GM12891 (cell line): ENCODE measurements at regions not wholly inside any gene's neighbourhood (a gene's known extent, or its start where the extent isn't known, plus 50 kb on each side); places are given as distances from the start of the nearest gene placed in this dataset.

Experiments
- POLR2A ChIP-seq: IDR thresholded peaks from 2 replicates; pipeline ENCODE4 v1.6.1; 2011; ENCODE audit warnings: low read depth, low read length, control low read depth
- POLR2AphosphoS5 ChIP-seq: IDR thresholded peaks from 2 replicates; pipeline ENCODE4 v1.6.1; 2011; ENCODE audit warnings: low read depth, low read length, control low read depth

DNA sequence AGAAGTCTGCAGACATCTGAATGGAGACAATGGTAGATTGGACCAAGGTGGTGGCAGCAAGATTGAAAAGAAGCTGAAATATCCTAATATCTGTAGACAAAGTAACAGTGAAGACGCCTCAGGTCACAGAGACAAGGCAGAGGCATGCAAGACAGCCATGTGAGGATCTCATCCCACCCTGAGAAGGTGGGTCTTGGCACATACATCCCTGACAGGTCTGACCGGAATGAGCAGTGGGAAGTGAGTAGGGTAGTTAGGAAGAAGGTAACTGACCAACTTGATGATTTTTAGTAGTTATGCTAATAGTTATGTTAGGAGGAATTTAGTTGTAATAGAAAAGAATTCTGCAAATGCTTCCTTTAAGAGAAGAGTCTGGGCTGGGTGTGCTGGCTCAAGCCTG, 229.6 kb downstream of the NDUFS4 start:
- TF ChIP-seq POLR2AphosphoS5 (no peak), POLR2A (no peak)
